DMS 273 (cell line): ENCODE measurements at regions not wholly inside any gene's neighbourhood (a gene's known extent, or its start where the extent isn't known, plus 50 kb on each side); places are given as distances from the start of the nearest gene placed in this dataset.
"Not testable (repeated sequence)": the region's sequence is repeated elsewhere in the genome, so short reads cannot be mapped to it uniquely, and the experiment has no call there.

Experiments used
- DNase-seq: peaks from one replicate; lab custom pipeline; 2025; ENCODE audit not compliant: unreplicated experiment; lab: John Stamatoyannopoulos, UW

- DNase-seq, result no peak
Observed at GRCh38 chr10:107994621-107995270, 830.2 kb upstream of the SORCS1 start.

- no peak for DNase-seq
Observed at GRCh38 chr10:107986571-107986970, 822.1 kb upstream of the SORCS1 start.

- no peak for DNase-seq
Observed at GRCh38 chr10:107984581-107984980, 820.1 kb upstream of the SORCS1 start.

- no peak for DNase-seq
Observed at GRCh38 chr10:107984149-107984548, 819.6 kb upstream of the SORCS1 start.

GRCh38 chr10:107978455-107978854, 813.9 kb upstream of the SORCS1 start:
- no peak for DNase-seq

DNA sequence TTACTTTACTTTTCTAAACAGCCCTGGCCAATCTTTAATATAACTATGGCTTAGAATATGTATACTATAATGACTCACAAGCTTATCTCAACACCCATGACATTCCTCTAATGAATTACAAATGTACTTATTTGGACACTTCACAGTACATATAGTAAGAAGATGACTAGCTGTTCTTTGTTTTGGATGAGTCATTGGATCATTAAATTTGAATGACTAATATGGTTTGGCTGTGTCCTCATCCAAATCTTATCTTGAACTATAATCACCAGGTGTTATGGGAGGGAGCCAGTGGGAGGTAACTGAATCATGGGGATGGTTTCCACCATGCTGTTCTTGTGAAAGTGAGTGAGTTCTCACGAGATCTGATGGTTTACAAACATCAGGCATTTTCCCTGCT, 807.5 kb upstream of the SORCS1 start:
- DNase-seq, result no peak

- no peak for DNase-seq
Observed at GRCh38 chr10:107971411-107971810, 806.9 kb upstream of the SORCS1 start.

DNA sequence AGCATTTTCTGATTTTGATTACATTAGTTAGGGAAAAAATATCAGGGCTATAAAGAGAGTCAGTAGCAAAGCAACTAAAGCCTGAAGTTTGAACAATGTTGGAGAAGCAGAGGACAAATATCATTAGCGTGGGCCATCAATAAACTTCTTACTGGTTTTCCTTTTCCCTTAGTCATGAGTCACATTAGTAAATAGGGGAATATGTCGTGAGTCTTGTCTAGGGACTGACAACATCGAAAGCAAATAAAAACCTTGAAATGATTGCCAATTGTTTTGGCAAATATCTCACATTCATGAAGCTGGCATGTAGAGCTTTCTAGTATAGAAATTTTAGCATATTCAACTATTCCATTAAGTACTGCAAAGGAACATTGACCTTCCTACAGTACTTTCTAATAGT, 806.0 kb upstream of the SORCS1 start:
- DNase-seq, result no peak

GRCh38 chr10:107969936-107970335, 805.4 kb upstream of the SORCS1 start:
- no peak for DNase-seq

DNA sequence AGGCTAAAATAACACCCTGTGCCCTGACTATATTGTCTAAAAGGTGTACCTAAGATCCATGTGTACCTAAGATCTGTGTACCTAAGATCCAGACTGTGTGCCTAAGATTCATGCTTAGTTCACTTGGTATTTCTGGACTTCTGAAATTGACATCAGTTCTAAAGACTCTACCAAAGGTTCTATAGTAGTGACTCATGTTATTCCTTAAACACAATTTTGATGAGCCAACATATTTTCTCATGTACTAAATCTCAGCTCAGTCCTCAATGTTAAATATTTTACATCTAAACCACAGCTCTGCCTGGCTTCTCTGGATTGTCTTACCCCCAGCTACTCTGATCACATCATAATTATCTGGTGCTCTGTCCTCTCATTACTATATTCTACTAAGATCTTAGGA, 802.3 kb upstream of the SORCS1 start:
- DNase-seq, result no peak

GRCh38 chr10:107952649-107953556, 788.4 kb upstream of the SORCS1 start:
- no peak for DNase-seq

DNA sequence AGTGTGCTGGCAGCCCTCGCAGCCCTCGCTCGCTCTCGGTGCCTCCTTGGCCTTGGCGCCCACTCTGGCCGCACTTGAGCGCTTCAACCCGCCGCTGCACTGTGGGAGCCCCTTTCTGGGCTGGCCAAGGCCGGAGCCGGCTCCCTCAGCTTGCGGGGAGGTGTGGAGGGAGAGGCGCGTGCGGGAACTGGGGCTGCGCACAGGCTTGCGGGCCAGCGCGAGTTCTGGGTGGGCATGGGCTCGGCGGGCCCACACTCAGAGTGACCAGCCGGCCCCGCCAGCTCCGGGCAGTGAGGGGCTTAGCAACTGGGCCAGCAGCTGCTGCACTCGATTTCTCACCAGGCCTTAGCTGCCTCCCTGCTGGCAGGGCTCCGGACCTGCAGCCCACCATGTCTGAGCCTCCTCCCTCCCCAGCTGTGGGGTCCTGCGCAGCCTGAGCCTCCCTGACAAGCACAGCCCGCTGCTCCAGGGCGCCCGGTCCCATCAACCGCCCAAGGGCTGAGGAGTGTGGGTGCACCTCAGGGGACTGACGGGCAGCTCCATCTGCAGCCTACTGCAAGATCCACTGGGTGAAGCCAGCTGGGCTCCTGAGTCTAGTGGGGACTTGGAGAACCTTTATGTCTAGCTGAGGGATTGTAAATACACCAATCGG, 786.0 kb upstream of the SORCS1 start:
- DNase-seq, result not testable (repeated sequence)

GRCh38 chr10:107942826-107943225, 778.3 kb upstream of the SORCS1 start:
- DNase-seq, result no peak

- no peak for DNase-seq
Observed at GRCh38 chr10:107933076-107933475, 768.6 kb upstream of the SORCS1 start.

- no peak for DNase-seq
Observed at GRCh38 chr10:107931808-107932207, 767.3 kb upstream of the SORCS1 start.

- no peak for DNase-seq
Observed at GRCh38 chr10:107930037-107930436, 765.5 kb upstream of the SORCS1 start.

- DNase-seq, result no peak
Observed at GRCh38 chr10:107924458-107924857, 760.0 kb upstream of the SORCS1 start.

- peak; percentile 0 for DNase-seq
Observed at GRCh38 chr10:107919626-107920235, 755.2 kb upstream of the SORCS1 start.

DNA sequence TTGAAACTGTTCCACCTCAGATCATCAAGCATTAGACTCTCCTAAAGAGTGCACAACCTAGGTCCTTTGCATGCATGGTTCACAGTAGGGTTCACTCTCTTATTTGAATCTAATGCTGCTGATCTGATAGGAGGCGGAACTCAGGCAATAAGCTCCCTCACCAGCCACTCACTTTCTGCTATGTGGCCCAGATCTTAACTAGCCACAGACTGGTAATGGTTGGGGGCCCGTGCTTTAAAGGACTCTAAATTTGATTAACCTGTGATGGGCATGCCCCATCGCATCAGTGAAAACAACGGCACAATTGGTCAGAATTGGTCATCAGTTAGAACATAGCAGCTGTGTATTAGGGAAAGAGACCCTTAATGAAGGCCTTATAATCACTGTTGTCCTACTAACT, 753.7 kb upstream of the SORCS1 start:
- DNase-seq, result no peak

DNA sequence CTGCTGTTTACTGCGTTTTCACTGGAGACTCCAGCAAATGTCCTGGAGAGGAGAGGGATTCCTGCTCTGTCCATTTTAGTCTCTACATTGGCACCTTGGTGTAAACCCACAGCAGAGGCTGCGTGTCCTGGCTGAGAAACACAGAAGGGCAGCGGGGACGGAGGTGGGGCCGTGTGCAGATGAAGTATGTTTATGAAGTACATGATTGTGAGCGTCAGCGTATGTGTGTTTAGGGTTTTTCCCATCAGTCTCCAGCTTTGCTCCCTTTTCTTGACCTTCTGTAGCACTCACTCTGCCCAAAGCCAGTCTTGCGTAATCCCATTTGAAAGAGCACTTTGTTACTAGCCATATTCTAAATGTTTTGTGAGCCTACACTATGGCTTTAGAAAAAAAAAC, 750.7 kb upstream of the SORCS1 start:
- DNase-seq, result no peak

GRCh38 chr10:107914450-107915214, 750.1 kb upstream of the SORCS1 start:
- peak; percentile 23 for DNase-seq
